ENCODE measurements at regions not wholly inside any gene's neighbourhood (a gene's known extent, or its start where the extent isn't known, plus 50 kb on each side); places are given as distances from the start of the nearest gene placed in this dataset.

DNA sequence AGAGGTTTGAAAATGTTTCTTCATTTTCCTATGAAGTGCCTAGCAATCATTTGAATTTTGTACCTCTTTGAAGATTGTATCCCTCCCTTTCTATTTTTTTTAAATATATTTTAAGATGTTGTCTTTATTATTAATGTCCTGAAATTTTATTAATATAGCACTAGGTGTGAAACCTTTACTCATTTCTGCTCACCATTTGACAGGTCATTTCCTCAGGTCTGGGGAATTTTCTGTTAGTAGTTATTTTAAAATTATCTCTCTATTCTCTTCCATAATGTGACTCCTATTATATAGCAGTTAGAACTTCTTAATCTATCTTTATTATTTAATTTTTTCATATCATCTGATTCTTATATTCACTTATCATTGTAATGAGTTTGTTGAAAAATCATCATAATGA lies 1038.6 kb upstream of the SLC39A10 start:
- Histone ChIP-seq H3K9me3 (ENCODE audit: control insufficient read depth, insufficient read depth, low read depth, low read length) (no peaks in the 10 kb centered on the region), H3K4me1 (ENCODE audit: control insufficient read depth, insufficient read depth, low read length) (no peaks in the 10 kb centered on the region), H3K27ac (ENCODE audit: extremely low read depth, low read depth, low read length) (no peak overlapping the region), H3K36me3 (ENCODE audit: control insufficient read depth in 2 of 2, insufficient read depth in 1 of 2, low read length in 2 of 2) (no peaks in the 10 kb centered on the region), H3K4me3 (ENCODE audit: low read depth, low read length) (no peak overlapping the region)
- CTCF ChIA-PET: no interaction called here
- POLR2A ChIA-PET: no interaction called here
- TF ChIP-seq GFI1B (tag by site-specific recombination; IDR thresholded peaks at IDR 0.05) (no peak), ZNF521 (tag by site-specific recombination; IDR thresholded peaks at IDR 0.05) (no peak)

DNA sequence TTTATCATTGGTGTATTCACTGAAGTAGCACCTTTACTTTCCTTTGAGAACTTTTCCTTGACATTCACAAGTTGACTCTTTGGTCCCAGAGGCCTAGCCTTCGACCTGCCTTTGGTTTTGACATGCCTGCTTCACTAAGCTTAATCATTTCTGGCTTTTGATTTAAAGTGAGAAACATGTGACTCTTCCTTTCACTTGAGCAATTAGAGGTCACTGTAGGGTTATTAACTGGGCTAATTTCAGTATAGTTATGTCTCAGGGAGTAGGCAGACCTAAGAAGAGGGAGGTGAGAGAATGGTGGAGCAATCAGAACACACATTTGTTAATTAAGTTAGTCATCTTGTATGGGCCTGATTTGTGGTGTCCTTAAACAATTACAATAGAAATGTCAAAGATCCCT lies 1040.7 kb upstream of the SLC39A10 start:
- Histone ChIP-seq H3K9me3 (ENCODE audit: control insufficient read depth, insufficient read depth, low read depth, low read length) (no peaks in the 10 kb centered on the region), H3K4me3 (ENCODE audit: low read depth, low read length) (no peak overlapping the region), H3K27ac (ENCODE audit: extremely low read depth, low read depth, low read length) (no peak overlapping the region), H3K4me1 (ENCODE audit: control insufficient read depth, insufficient read depth, low read length) (no peaks in the 10 kb centered on the region), H3K36me3 (ENCODE audit: control insufficient read depth in 2 of 2, insufficient read depth in 1 of 2, low read length in 2 of 2) (no peaks in the 10 kb centered on the region)
- no peak for TF ChIP-seq GLIS1 (tag by site-specific recombination; IDR thresholded peaks at IDR 0.05)
- no peak for TF ChIP-seq ZNF350 (tag by site-specific recombination; IDR thresholded peaks at IDR 0.05)
- no peak for TF ChIP-seq ZNF266 (tag by site-specific recombination; IDR thresholded peaks at IDR 0.05; ENCODE audit: low read depth)
- no peak for TF ChIP-seq ZNF211 (tag by site-specific recombination; IDR thresholded peaks at IDR 0.05; ENCODE audit: low read depth)
- TF ChIP-seq ZNF623 (tag by site-specific recombination; IDR thresholded peaks at IDR 0.05): no peak
- TF ChIP-seq HOXD13 (CRISPR knock-in tag; IDR thresholded peaks at IDR 0.05; ENCODE audit: borderline replicate concordance): no peak
- no peak for TF ChIP-seq MEIS1 (CRISPR knock-in tag; IDR thresholded peaks at IDR 0.05; ENCODE audit: borderline replicate concordance)
- POLR2A ChIA-PET: no interaction called here
- CTCF ChIA-PET: no interaction called here

DNA sequence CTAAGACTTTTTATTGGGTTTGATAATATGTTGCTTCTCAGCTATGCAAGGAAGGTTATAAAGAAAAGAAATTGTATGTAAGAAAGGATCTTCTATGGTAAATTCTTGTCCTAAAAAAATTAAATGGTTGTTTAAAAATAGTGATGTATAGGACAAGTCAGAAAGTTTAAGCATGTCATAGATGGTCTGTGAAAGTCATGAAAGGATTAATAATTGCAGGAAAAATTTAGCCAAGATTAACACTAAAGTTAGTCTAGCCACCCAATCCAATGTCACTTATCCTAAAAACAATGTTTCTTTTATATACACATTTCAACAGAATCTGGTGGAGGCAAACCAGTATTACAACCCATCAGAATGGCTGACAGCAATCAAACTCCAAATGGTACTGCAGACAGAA lies 1046.7 kb upstream of the SLC39A10 start:
- Histone ChIP-seq H3K27ac (ENCODE audit: extremely low read depth, low read depth, low read length) (no peak overlapping the region), H3K36me3 (ENCODE audit: control insufficient read depth in 2 of 2, insufficient read depth in 1 of 2, low read length in 2 of 2) (no peaks in the 10 kb centered on the region), H3K4me3 (ENCODE audit: low read depth, low read length) (no peak overlapping the region), H3K9me3 (ENCODE audit: control insufficient read depth, insufficient read depth, low read depth, low read length) (no peaks in the 10 kb centered on the region; the same call in 1 of the 2 replicates), H3K4me1 (ENCODE audit: control insufficient read depth, insufficient read depth, low read length) (no peaks in the 10 kb centered on the region)
- TF ChIP-seq, protein P1, sequence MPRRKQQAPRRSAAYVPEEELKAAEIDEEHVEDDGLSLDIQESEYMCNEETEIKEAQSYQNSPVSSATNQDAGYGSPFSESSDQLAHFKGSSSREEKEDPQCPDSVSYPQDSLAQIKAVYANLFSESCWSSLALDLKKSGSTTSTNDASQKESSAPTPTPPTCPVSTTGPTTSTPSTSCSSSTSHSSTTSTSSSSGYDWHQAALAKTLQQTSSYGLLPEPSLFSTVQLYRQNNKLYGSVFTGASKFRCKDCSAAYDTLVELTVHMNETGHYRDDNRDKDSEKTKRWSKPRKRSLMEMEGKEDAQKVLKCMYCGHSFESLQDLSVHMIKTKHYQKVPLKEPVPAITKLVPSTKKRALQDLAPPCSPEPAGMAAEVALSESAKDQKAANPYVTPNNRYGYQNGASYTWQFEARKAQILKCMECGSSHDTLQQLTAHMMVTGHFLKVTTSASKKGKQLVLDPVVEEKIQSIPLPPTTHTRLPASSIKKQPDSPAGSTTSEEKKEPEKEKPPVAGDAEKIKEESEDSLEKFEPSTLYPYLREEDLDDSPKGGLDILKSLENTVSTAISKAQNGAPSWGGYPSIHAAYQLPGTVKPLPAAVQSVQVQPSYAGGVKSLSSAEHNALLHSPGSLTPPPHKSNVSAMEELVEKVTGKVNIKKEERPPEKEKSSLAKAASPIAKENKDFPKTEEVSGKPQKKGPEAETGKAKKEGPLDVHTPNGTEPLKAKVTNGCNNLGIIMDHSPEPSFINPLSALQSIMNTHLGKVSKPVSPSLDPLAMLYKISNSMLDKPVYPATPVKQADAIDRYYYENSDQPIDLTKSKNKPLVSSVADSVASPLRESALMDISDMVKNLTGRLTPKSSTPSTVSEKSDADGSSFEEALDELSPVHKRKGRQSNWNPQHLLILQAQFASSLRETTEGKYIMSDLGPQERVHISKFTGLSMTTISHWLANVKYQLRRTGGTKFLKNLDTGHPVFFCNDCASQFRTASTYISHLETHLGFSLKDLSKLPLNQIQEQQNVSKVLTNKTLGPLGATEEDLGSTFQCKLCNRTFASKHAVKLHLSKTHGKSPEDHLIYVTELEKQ (tag by site-specific recombination; IDR thresholded peaks at IDR 0.05; ENCODE audit: borderline replicate concordance): no peak
- TF ChIP-seq TRIM28 (IDR thresholded peaks at IDR 0.05; ENCODE audit: borderline replicate concordance, low read length): peak; percentile 83; the same call in 1 of the 2 replicates
- no peak for TF ChIP-seq HOXC10 (CRISPR knock-in tag; IDR thresholded peaks at IDR 0.05)
- peak; percentile 91 for TF ChIP-seq SETDB1 (IDR thresholded peaks at IDR 0.05; ENCODE audit: insufficient read length, low read length)
- TF ChIP-seq ZFP41 (tag by site-specific recombination; IDR thresholded peaks at IDR 0.05; ENCODE audit: borderline replicate concordance): no peak
- POLR2A ChIA-PET: no interaction called here
- CTCF ChIA-PET: no interaction called here

DNA sequence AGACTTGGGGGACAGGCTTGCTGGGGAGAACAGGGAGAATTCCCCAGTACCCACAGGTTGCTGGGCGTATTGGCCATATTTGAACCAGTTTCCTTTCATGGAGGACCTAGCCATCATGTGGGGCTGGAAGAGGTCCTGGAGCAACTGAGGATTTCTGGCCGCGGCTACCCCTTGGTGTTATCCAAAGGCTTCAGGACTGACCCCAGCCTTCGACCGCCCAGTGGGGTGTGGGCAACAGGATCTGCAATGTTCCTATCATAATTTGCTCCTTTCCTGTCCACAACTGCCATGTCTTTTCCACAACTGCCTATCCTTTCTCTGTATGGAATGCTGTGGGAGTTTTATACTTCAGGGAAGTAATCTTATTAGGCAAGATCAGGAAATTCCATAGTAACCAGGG lies 1053.6 kb upstream of the SLC39A10 start:
- Histone ChIP-seq H3K36me3 (ENCODE audit: control insufficient read depth in 2 of 2, insufficient read depth in 1 of 2, low read length in 2 of 2) (no peaks in the 10 kb centered on the region), H3K4me3 (ENCODE audit: low read depth, low read length) (no peak overlapping the region), H3K9me3 (ENCODE audit: control insufficient read depth, insufficient read depth, low read depth, low read length) (no peaks in the 10 kb centered on the region), H3K4me1 (ENCODE audit: control insufficient read depth, insufficient read depth, low read length) (no peaks in the 10 kb centered on the region), H3K27ac (ENCODE audit: extremely low read depth, low read depth, low read length) (no peak overlapping the region)
- CTCF ChIA-PET: no interaction called here
- POLR2A ChIA-PET: no interaction called here
- TF ChIP-seq, protein P2, sequence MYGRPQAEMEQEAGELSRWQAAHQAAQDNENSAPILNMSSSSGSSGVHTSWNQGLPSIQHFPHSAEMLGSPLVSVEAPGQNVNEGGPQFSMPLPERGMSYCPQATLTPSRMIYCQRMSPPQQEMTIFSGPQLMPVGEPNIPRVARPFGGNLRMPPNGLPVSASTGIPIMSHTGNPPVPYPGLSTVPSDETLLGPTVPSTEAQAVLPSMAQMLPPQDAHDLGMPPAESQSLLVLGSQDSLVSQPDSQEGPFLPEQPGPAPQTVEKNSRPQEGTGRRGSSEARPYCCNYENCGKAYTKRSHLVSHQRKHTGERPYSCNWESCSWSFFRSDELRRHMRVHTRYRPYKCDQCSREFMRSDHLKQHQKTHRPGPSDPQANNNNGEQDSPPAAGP (tag by site-specific recombination; IDR thresholded peaks at IDR 0.05): no peak
- TF ChIP-seq ZNF416 (tag by site-specific recombination; IDR thresholded peaks at IDR 0.05): no peak
- no peak for TF ChIP-seq ZNF292 (tag by site-specific recombination; IDR thresholded peaks at IDR 0.05; ENCODE audit: borderline replicate concordance, low read depth)
- TF ChIP-seq ZNF785 (tag by site-specific recombination; IDR thresholded peaks at IDR 0.05): no peak
- no peak for TF ChIP-seq ZNF221 (tag by site-specific recombination; IDR thresholded peaks at IDR 0.05; ENCODE audit: borderline replicate concordance)
- TF ChIP-seq, protein P3, sequence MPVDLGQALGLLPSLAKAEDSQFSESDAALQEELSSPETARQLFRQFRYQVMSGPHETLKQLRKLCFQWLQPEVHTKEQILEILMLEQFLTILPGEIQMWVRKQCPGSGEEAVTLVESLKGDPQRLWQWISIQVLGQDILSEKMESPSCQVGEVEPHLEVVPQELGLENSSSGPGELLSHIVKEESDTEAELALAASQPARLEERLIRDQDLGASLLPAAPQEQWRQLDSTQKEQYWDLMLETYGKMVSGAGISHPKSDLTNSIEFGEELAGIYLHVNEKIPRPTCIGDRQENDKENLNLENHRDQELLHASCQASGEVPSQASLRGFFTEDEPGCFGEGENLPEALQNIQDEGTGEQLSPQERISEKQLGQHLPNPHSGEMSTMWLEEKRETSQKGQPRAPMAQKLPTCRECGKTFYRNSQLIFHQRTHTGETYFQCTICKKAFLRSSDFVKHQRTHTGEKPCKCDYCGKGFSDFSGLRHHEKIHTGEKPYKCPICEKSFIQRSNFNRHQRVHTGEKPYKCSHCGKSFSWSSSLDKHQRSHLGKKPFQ (tag by site-specific recombination; IDR thresholded peaks at IDR 0.05): no peak
- TF ChIP-seq ZNF560 (tag by site-specific recombination; IDR thresholded peaks at IDR 0.05; ENCODE audit: borderline replicate concordance): no peak
- no peak for TF ChIP-seq ZNF548 (tag by site-specific recombination; IDR thresholded peaks at IDR 0.05)
- TF ChIP-seq ZNF48 (tag by site-specific recombination; IDR thresholded peaks at IDR 0.05): no peak
- TF ChIP-seq ZNF23 (tag by site-specific recombination; IDR thresholded peaks at IDR 0.05; ENCODE audit: borderline replicate concordance): no peak
- no peak for TF ChIP-seq ZNF350 (tag by site-specific recombination; IDR thresholded peaks at IDR 0.05)
- TF ChIP-seq IKZF3 (tag by site-specific recombination; IDR thresholded peaks at IDR 0.05): no peak
